OCI-LY7 (cell line): ENCODE measurements at regions not wholly inside any gene's neighbourhood (a gene's known extent, or its start where the extent isn't known, plus 50 kb on each side); places are given as distances from the start of the nearest gene placed in this dataset.

ENCODE experiments used
- BruUV-seq: library from RNA; stranded (reverse); fragments of 400-500 nt; replicated peaks from 2 replicates; lab custom pipeline; 2021; lab: Mats Ljungman, UMichigan
- CTCF ChIA-PET: fragments of 300-600 bp; sonication (Branson Sonifier 250); formaldehyde crosslinking; loops from one replicate; lab custom pipeline; 2022; ENCODE audit warnings: antibody characterized with exemption; ENCODE audit not compliant: unreplicated experiment; lab: Charles Lee
- POLR2A ChIA-PET: fragments of 300-600 bp; sonication (Branson Sonifier 250); formaldehyde crosslinking; loops from one replicate; lab custom pipeline; 2022; ENCODE audit warnings: antibody characterized with exemption; lab: Charles Lee
- DNase-seq: peaks from one replicate; pipeline ENCODE4 v3.0.0-alpha.2; 2015; ENCODE audit warnings: low spot score
- H2AFZ ChIP-seq: fragments of 200-600 bp; sonication (generic), shearing (Covaris generic); 2 replicates; pipeline ENCODE4 v1.6.1; 2014; ENCODE audit warnings: mild to moderate bottlenecking, antibody characterized with exemption, low read length, moderate library complexity
- H3K27ac ChIP-seq: fragments of 200-600 bp; sonication (generic); 2 replicates; pipeline ENCODE4 v1.5.1; 2014; ENCODE audit warnings: mixed run types, low read depth, mild to moderate bottlenecking, moderate library complexity, low read length, inconsistent platforms; ENCODE audit not compliant: poor library complexity, severe bottlenecking
- H3K36me3 ChIP-seq: fragments of 200-600 bp; sonication (generic); 2 replicates; pipeline ENCODE4 v1.6.1; 2014; ENCODE audit warnings: mild to moderate bottlenecking, antibody characterized with exemption, low read length, moderate library complexity, mixed read lengths; ENCODE audit not compliant: insufficient read depth
- H3K4me1 ChIP-seq: fragments of 200-600 bp; sonication (generic); 2 replicates; pipeline ENCODE4 v1.5.1; 2014; ENCODE audit warnings: mild to moderate bottlenecking, low read length; ENCODE audit not compliant: insufficient read depth, poor library complexity, severe bottlenecking
- H3K4me2 ChIP-seq: fragments of 200-600 bp; sonication (generic); 2 replicates; pipeline ENCODE4 v1.6.1; 2014; ENCODE audit warnings: mild to moderate bottlenecking, low read length
- H3K4me3 ChIP-seq: fragments of 200-600 bp; sonication (generic); 2 replicates; pipeline ENCODE4 v1.5.1; 2014; ENCODE audit warnings: mild to moderate bottlenecking, low read depth, low read length; ENCODE audit not compliant: poor library complexity, severe bottlenecking
- H3K79me2 ChIP-seq: fragments of 200-600 bp; sonication (generic); 2 replicates; pipeline ENCODE4 v1.6.1; 2016; ENCODE audit warnings: low read depth, mild to moderate bottlenecking, low read length, moderate library complexity, mixed read lengths; ENCODE audit not compliant: insufficient read depth
- H3K9me2 ChIP-seq: fragments of 200-600 bp; sonication (generic); 2 replicates; pipeline ENCODE4 v1.6.1; 2016; ENCODE audit warnings: mild to moderate bottlenecking, low read length, mixed read lengths; ENCODE audit not compliant: insufficient read depth
- H3K9me3 ChIP-seq: fragments of 200-600 bp; sonication (generic); 2 replicates; pipeline ENCODE4 v1.6.1; 2014; ENCODE audit warnings: mild to moderate bottlenecking, mixed run types, low read length, mixed read lengths
- H4K20me1 ChIP-seq: fragments of 200-600 bp; sonication (generic); 2 replicates; pipeline ENCODE4 v1.6.1; 2014; ENCODE audit warnings: mild to moderate bottlenecking, antibody characterized with exemption, low read length, moderate library complexity, mixed read lengths; ENCODE audit not compliant: insufficient read depth
- CTCF ChIP-seq: fragments of 200-600 bp; sonication (generic); conservative IDR thresholded peaks from 2 replicates; pipeline ENCODE4 v1.5.1; 2014; ENCODE audit warnings: mild to moderate bottlenecking, antibody characterized with exemption, low read length, moderate library complexity, mixed read lengths
- EZH2phosphoT487 ChIP-seq: fragments of 200-600 bp; sonication (generic); IDR thresholded peaks from 2 replicates; pipeline ENCODE4 v1.6.1; 2018; ENCODE audit warnings: low read depth, borderline replicate concordance, mild to moderate bottlenecking, mixed run types, antibody characterized with exemption, low read length, moderate library complexity, mixed read lengths
- intact Hi-C: fragments of 100-400 bp; cut with micrococcal nuclease; formaldehyde crosslinking; loops from one replicate; pipeline ENCODE4 v1.10.0; 2022; ENCODE audit not compliant: unreplicated experiment

GRCh38 chr1:222068937-222069336 lies 327.0 kb upstream of the DUSP10 start:
- H3K36me3 ChIP-seq, result no peaks in the 10 kb centered on the region
- CTCF ChIA-PET, result no interaction called here
- no peaks in the 10 kb centered on the region for H3K79me2 ChIP-seq

GRCh38 chr1:222068101-222068500 lies 326.2 kb upstream of the DUSP10 start:
- H3K9me2 ChIP-seq, result no peaks in the 10 kb centered on the region
- H3K79me2 ChIP-seq, result no peaks in the 10 kb centered on the region
- no peaks in the 10 kb centered on the region for H4K20me1 ChIP-seq
- TF ChIP-seq CTCF (no peak), EZH2phosphoT487 (no peak)
- H2AFZ ChIP-seq, result no peak overlapping the region
- intact Hi-C loops, result no loop called here
- ChIA-PET POLR2A (no interaction called here), CTCF (no interaction called here)
- no peaks in the 10 kb centered on the region for H3K9me3 ChIP-seq
- H3K4me3 ChIP-seq, result no peak overlapping the region
- no peak overlapping the region for H3K27ac ChIP-seq
- no peak overlapping the region for H3K4me2 ChIP-seq
- H3K4me1 ChIP-seq, result no peaks in the 10 kb centered on the region
- BruUV-seq, result no TSS peak
- DNase-seq, result no peak
- no peaks in the 10 kb centered on the region for H3K36me3 ChIP-seq

More at GRCh38 chr1:222068937-222069336, 327.0 kb upstream of the DUSP10 start:
- Histone ChIP-seq H4K20me1 (no peaks in the 10 kb centered on the region), H2AFZ (no peak overlapping the region), H3K27ac (no peak overlapping the region), H3K4me2 (no peak overlapping the region), H3K4me3 (no peak overlapping the region), H3K4me1 (no peaks in the 10 kb centered on the region), H3K9me3 (no peaks in the 10 kb centered on the region), H3K9me2 (no peaks in the 10 kb centered on the region)
- DNase-seq, result no peak
- POLR2A ChIA-PET, result no interaction called here
- no TSS peak for BruUV-seq
- TF ChIP-seq CTCF (no peak), EZH2phosphoT487 (no peak)
- intact Hi-C loops, result no loop called here

- ChIA-PET CTCF (no interaction called here), POLR2A (no interaction called here)
- intact Hi-C loops, result no loop called here
- Histone ChIP-seq H4K20me1 (no peaks in the 10 kb centered on the region), H3K36me3 (no peaks in the 10 kb centered on the region), H2AFZ (no peak overlapping the region), H3K9me2 (no peaks in the 10 kb centered on the region), H3K4me1 (no peaks in the 10 kb centered on the region), H3K9me3 (no peaks in the 10 kb centered on the region), H3K79me2 (no peaks in the 10 kb centered on the region), H3K27ac (no peak overlapping the region), H3K4me3 (no peak overlapping the region), H3K4me2 (no peak overlapping the region)
- TF ChIP-seq EZH2phosphoT487 (no peak), CTCF (no peak)
- DNase-seq, result no peak
- BruUV-seq, result no TSS peak
Observed at GRCh38 chr1:222066539-222066938, 324.6 kb upstream of the DUSP10 start.
